Activated CD4-positive, alpha-beta T cell treated with anti-CD3 and anti-CD28 coated beads for 36 hours (primary cell): ENCODE measurements at regions not wholly inside any gene's neighbourhood (a gene's known extent, or its start where the extent isn't known, plus 50 kb on each side); places are given as distances from the start of the nearest gene placed in this dataset.
"Not testable (repeated sequence)": the region's sequence is repeated elsewhere in the genome, so short reads cannot be mapped to it uniquely, and the experiment has no call there.

Source experiments
- ATAC-seq: fragments of 200-7000 bp; cut with Tn5 transposase; one replicate; pipeline ENCODE4 v1.10.0; 2021; ENCODE audit warnings: mild to moderate bottlenecking, moderate library complexity
- CTCF ChIA-PET: fragments of 350-600 bp; sonication (Branson Sonifier 250); formaldehyde crosslinking; loops from one replicate; lab custom pipeline; 2021; ENCODE audit warnings: antibody characterized with exemption; lab: Charles Lee
- POLR2A ChIA-PET: fragments of 350-600 bp; sonication (Branson Sonifier 250); formaldehyde crosslinking; loops from one replicate; lab custom pipeline; 2021; ENCODE audit warnings: antibody characterized with exemption, inconsistent platforms; lab: Charles Lee
- DNase-seq: peaks from one replicate; pipeline ENCODE4 v3.0.0-alpha.2; 2020
- H3K27ac Mint-ChIP-seq: one replicate; pipeline ENCODE4 v1.8.0; 2021; ENCODE audit warnings: mixed read lengths
- H3K27me3 Mint-ChIP-seq: one replicate; pipeline ENCODE4 v1.8.0; 2021; ENCODE audit warnings: mixed read lengths
- H3K36me3 Mint-ChIP-seq: one replicate; pipeline ENCODE4 v1.8.0; 2021; ENCODE audit warnings: low read depth, mixed read lengths
- H3K4me1 Mint-ChIP-seq: one replicate; pipeline ENCODE4 v1.8.0; 2021; ENCODE audit warnings: mixed read lengths
- H3K4me3 Mint-ChIP-seq: one replicate; pipeline ENCODE4 v1.8.0; 2021; ENCODE audit warnings: mild to moderate bottlenecking, moderate library complexity, mixed read lengths
- H3K9me3 Mint-ChIP-seq: one replicate; pipeline ENCODE4 v1.8.0; 2021; ENCODE audit warnings: low read depth, mixed read lengths
- intact Hi-C, 2 experiments: fragments of 100-400 bp; cut with DNase I in 1 of 2; cut with micrococcal nuclease in 1 of 2; formaldehyde crosslinking; loops; one replicate each; pipeline versions ENCODE4 v1.14.2 to v1.15.1; 2022 to 2024; cut with DNase I, micrococcal nuclease

- H3K27ac Mint-ChIP-seq, intact Hi-C loops, POLR2A ChIA-PET, H3K4me1 Mint-ChIP-seq, ATAC-seq, H3K4me3 Mint-ChIP-seq, DNase-seq, CTCF ChIA-PET, H3K9me3 Mint-ChIP-seq, H3K27me3 Mint-ChIP-seq, H3K36me3 Mint-ChIP-seq: not testable (repeated sequence)
Measured at GRCh38 chr2:154582694-154583093, 115.8 kb upstream of the KCNJ3 start.

GRCh38 chr2:154583274-154583673 lies 115.2 kb upstream of the KCNJ3 start:
- H3K4me3 Mint-ChIP-seq, CTCF ChIA-PET, H3K27ac Mint-ChIP-seq, H3K4me1 Mint-ChIP-seq, intact Hi-C loops, ATAC-seq, H3K36me3 Mint-ChIP-seq, DNase-seq, H3K27me3 Mint-ChIP-seq, POLR2A ChIA-PET, H3K9me3 Mint-ChIP-seq: not testable (repeated sequence)

- no peak for DNase-seq
- Mint-ChIP-seq H3K4me3 (no peak overlapping the region), H3K27ac (no peak overlapping the region), H3K4me1 (no peaks in the 10 kb centered on the region), H3K36me3 (no peaks in the 10 kb centered on the region), H3K27me3 (no peaks in the 10 kb centered on the region), H3K9me3 (no peaks in the 10 kb centered on the region)
- ChIA-PET POLR2A (no interaction called here), CTCF (no interaction called here)
- intact Hi-C loops, result no loop called here
- ATAC-seq, result no peak
Measured at GRCh38 chr2:154587739-154588138, 110.8 kb upstream of the KCNJ3 start.

GRCh38 chr2:154588838-154589237 lies 109.7 kb upstream of the KCNJ3 start:
- CTCF ChIA-PET, result interaction anchor here (0.6 kb wide), 1 partner anchor 14 kb away, joined by 3 read pairs; no protein-coding TSS in a partner anchor
- intact Hi-C loops, result no loop called here

GRCh38 chr2:154589514-154589913 lies 109.0 kb upstream of the KCNJ3 start:
- ChIA-PET POLR2A (no interaction called here), CTCF (interaction anchor here (0.8 to 1.6 kb wide), 2 partner anchors 10 to 11 kb away, joined by 3 to 5 read pairs; no protein-coding TSS in a partner anchor)
- Mint-ChIP-seq H3K9me3 (no peaks in the 10 kb centered on the region), H3K36me3 (no peaks in the 10 kb centered on the region), H3K27me3 (no peaks in the 10 kb centered on the region), H3K4me3 (no peak overlapping the region), H3K27ac (no peak overlapping the region), H3K4me1 (no peaks in the 10 kb centered on the region)
- no peak for DNase-seq
- intact Hi-C loops, result no loop called here
- ATAC-seq, result no peak

More at GRCh38 chr2:154588838-154589237, 109.7 kb upstream of the KCNJ3 start:
- DNase-seq (no peak), ATAC-seq (no peak)
- POLR2A ChIA-PET, result no interaction called here
- H3K27ac Mint-ChIP-seq, result no peak overlapping the region
- H3K27me3 Mint-ChIP-seq, result no peaks in the 10 kb centered on the region
- no peak overlapping the region for H3K4me3 Mint-ChIP-seq
- no peaks in the 10 kb centered on the region for H3K36me3 Mint-ChIP-seq
- no peaks in the 10 kb centered on the region for H3K9me3 Mint-ChIP-seq
- no peaks in the 10 kb centered on the region for H3K4me1 Mint-ChIP-seq

GRCh38 chr2:154591294-154591820 lies 107.1 kb upstream of the KCNJ3 start:
- Mint-ChIP-seq H3K36me3 (no peaks in the 10 kb centered on the region), H3K9me3 (no peaks in the 10 kb centered on the region), H3K27me3 (no peaks in the 10 kb centered on the region), H3K4me1 (no peaks in the 10 kb centered on the region), H3K4me3 (no peak overlapping the region), H3K27ac (no peak overlapping the region)
- DNase-seq (no peak), ATAC-seq (no peak)
- intact Hi-C loops, result no loop called here
- POLR2A ChIA-PET, result no interaction called here
- CTCF ChIA-PET, result no interaction called here

GRCh38 chr2:154599189-154599588 lies 99.3 kb upstream of the KCNJ3 start:
- Mint-ChIP-seq H3K4me3 (no peak overlapping the region), H3K27ac (no peak overlapping the region), H3K4me1 (no peaks in the 10 kb centered on the region), H3K27me3 (no peaks in the 10 kb centered on the region), H3K9me3 (peaks cover 2% of the 10 kb centered on the region), H3K36me3 (no peaks in the 10 kb centered on the region)
- ChIA-PET CTCF (interaction anchor here (1.8 kb wide), 1 partner anchor 9 kb away, joined by 5 read pairs; no protein-coding TSS in a partner anchor), POLR2A (no interaction called here)
- ATAC-seq, result no peak
- intact Hi-C loops, result no loop called here
- no peak for DNase-seq

GRCh38 chr2:154600927-154601494 lies 97.5 kb upstream of the KCNJ3 start:
- peaks cover 2% of the 10 kb centered on the region for H3K9me3 Mint-ChIP-seq
- no peak overlapping the region for H3K27ac Mint-ChIP-seq
- CTCF ChIA-PET, result no interaction called here
- H3K4me1 Mint-ChIP-seq, result no peaks in the 10 kb centered on the region
- no peaks in the 10 kb centered on the region for H3K36me3 Mint-ChIP-seq
- H3K4me3 Mint-ChIP-seq, result no peak overlapping the region
- POLR2A ChIA-PET, result no interaction called here
- ATAC-seq (no peak), DNase-seq (no peak)
- H3K27me3 Mint-ChIP-seq, result no peaks in the 10 kb centered on the region
- intact Hi-C loops, result no loop called here

- H3K4me1 Mint-ChIP-seq, result no peaks in the 10 kb centered on the region
- H3K27me3 Mint-ChIP-seq, result no peaks in the 10 kb centered on the region
- H3K9me3 Mint-ChIP-seq, result peaks cover 2% of the 10 kb centered on the region
- H3K27ac Mint-ChIP-seq, result no peak overlapping the region
- DNase-seq (no peak), ATAC-seq (no peak)
- ChIA-PET CTCF (no interaction called here), POLR2A (no interaction called here)
- intact Hi-C loops, result no loop called here
- H3K36me3 Mint-ChIP-seq, result no peaks in the 10 kb centered on the region
- H3K4me3 Mint-ChIP-seq, result no peak overlapping the region
Measured at GRCh38 chr2:154603682-154604081, 94.8 kb upstream of the KCNJ3 start.

GRCh38 chr2:154608438-154608837 lies 90.1 kb upstream of the KCNJ3 start:
- ChIA-PET CTCF (interaction anchor here (0.8 kb wide), 1 partner anchor 18 kb away, joined by 3 read pairs; no protein-coding TSS in a partner anchor), POLR2A (no interaction called here)
- no peaks in the 10 kb centered on the region for H3K27me3 Mint-ChIP-seq
- intact Hi-C loops, result no loop called here
- no peak overlapping the region for H3K27ac Mint-ChIP-seq
- H3K9me3 Mint-ChIP-seq, result no peaks in the 10 kb centered on the region
- H3K4me3 Mint-ChIP-seq, result no peak overlapping the region
- H3K36me3 Mint-ChIP-seq, result no peaks in the 10 kb centered on the region
- H3K4me1 Mint-ChIP-seq, result no peaks in the 10 kb centered on the region
- ATAC-seq, result no peak
- DNase-seq, result no peak

GRCh38 chr2:154614906-154615305 lies 83.6 kb upstream of the KCNJ3 start:
- ATAC-seq, result no peak
- POLR2A ChIA-PET, result no interaction called here

GRCh38 chr2:154616659-154617058 lies 81.8 kb upstream of the KCNJ3 start:
- CTCF ChIA-PET, result no interaction called here

More at GRCh38 chr2:154614906-154615305, 83.6 kb upstream of the KCNJ3 start:
- Mint-ChIP-seq H3K36me3 (no peaks in the 10 kb centered on the region), H3K9me3 (no peaks in the 10 kb centered on the region), H3K27ac (no peak overlapping the region), H3K4me1 (no peaks in the 10 kb centered on the region), H3K27me3 (no peaks in the 10 kb centered on the region), H3K4me3 (no peak overlapping the region)
- CTCF ChIA-PET, result no interaction called here
- no peak for DNase-seq
- intact Hi-C loops, result no loop called here

More at GRCh38 chr2:154616659-154617058, 81.8 kb upstream of the KCNJ3 start:
- POLR2A ChIA-PET, result no interaction called here
- H3K27ac Mint-ChIP-seq, result no peak overlapping the region
- H3K27me3 Mint-ChIP-seq, result no peaks in the 10 kb centered on the region
- H3K4me3 Mint-ChIP-seq, result no peak overlapping the region
- no peaks in the 10 kb centered on the region for H3K36me3 Mint-ChIP-seq
- no peak for DNase-seq
- intact Hi-C loops, result no loop called here
- ATAC-seq, result no peak
- H3K9me3 Mint-ChIP-seq, result no peaks in the 10 kb centered on the region
- H3K4me1 Mint-ChIP-seq, result no peaks in the 10 kb centered on the region
